KMS-11 (cell line): ENCODE measurements at regions not wholly inside any gene's neighbourhood (a gene's known extent, or its start where the extent isn't known, plus 50 kb on each side); places are given as distances from the start of the nearest gene placed in this dataset.

Source experiments
- H2AFZ ChIP-seq: fragments of 200-600 bp; sonication (generic); 2 replicates; pipeline ENCODE4 v1.6.1; 2016; ENCODE audit warnings: antibody characterized with exemption, mixed run types, low read depth
- H3K27ac ChIP-seq: fragments of 200-600 bp; sonication (generic); 2 replicates; pipeline ENCODE4 v1.6.1; 2016; ENCODE audit warnings: mild to moderate bottlenecking, mixed run types
- H3K27me3 ChIP-seq: fragments of 200-600 bp; sonication (generic); 2 replicates; pipeline ENCODE4 v1.6.1; 2017; ENCODE audit warnings: mild to moderate bottlenecking, low read depth, mixed run types, moderate library complexity; ENCODE audit not compliant: insufficient read depth
- H3K36me3 ChIP-seq: fragments of 200-600 bp; sonication (generic); 2 replicates; pipeline ENCODE4 v1.6.1; 2017; ENCODE audit warnings: mild to moderate bottlenecking, mixed run types; ENCODE audit not compliant: insufficient read depth
- H3K4me1 ChIP-seq: fragments of 200-600 bp; sonication (generic); 2 replicates; pipeline ENCODE4 v1.6.1; 2016; ENCODE audit warnings: mild to moderate bottlenecking, low read depth, mixed run types; ENCODE audit not compliant: poor library complexity, severe bottlenecking
- H3K4me2 ChIP-seq: fragments of 200-600 bp; sonication (generic); 2 replicates; pipeline ENCODE4 v1.7.0; 2016; ENCODE audit warnings: mild to moderate bottlenecking, mixed run types
- H3K4me3 ChIP-seq: fragments of 200-600 bp; sonication (generic); IDR thresholded peaks from 2 replicates; pipeline ENCODE4 v1.6.1; 2017; ENCODE audit warnings: low read depth, low read length, mixed read lengths; ENCODE audit not compliant: insufficient read depth
- H3K79me2 ChIP-seq: fragments of 200-600 bp; sonication (generic); 2 replicates; pipeline ENCODE4 v1.6.1; 2016; ENCODE audit warnings: low read depth, mixed run types; ENCODE audit not compliant: insufficient read depth
- H3K9ac ChIP-seq: fragments of 200-600 bp; sonication (generic); 2 replicates; pipeline ENCODE4 v1.6.1; 2016; ENCODE audit warnings: mild to moderate bottlenecking, mixed run types
- H4K20me1 ChIP-seq: fragments of 200-600 bp; sonication (generic); 2 replicates; pipeline ENCODE4 v1.6.1; 2016; ENCODE audit warnings: mild to moderate bottlenecking, mixed run types; ENCODE audit not compliant: insufficient read depth
- CTCF ChIP-seq: fragments of 200-600 bp; sonication (generic); conservative IDR thresholded peaks from 2 replicates; pipeline ENCODE4 v1.6.1; 2017; ENCODE audit warnings: low read depth, mild to moderate bottlenecking, antibody characterized with exemption, low read length, moderate library complexity, mixed read lengths

GRCh38 chr6:101016163-101016562 is 135.0 kb upstream of the ASCC3 start:
- Histone ChIP-seq H3K4me1 (peaks cover 9% of the 10 kb centered on the region), H3K4me2 (no peak overlapping the region), H3K36me3 (no peaks in the 10 kb centered on the region), H3K9ac (no peak overlapping the region), H3K27ac (no peak overlapping the region), H4K20me1 (no peaks in the 10 kb centered on the region), H2AFZ (no peak overlapping the region), H3K4me3 (no peak overlapping the region), H3K79me2 (no peaks in the 10 kb centered on the region), H3K27me3 (no peaks in the 10 kb centered on the region)
- TF ChIP-seq CTCF = no peak

- Histone ChIP-seq H3K4me1 (no peaks in the 10 kb centered on the region), H3K9ac (no peak overlapping the region), H3K36me3 (no peaks in the 10 kb centered on the region), H3K27ac (no peak overlapping the region), H3K4me2 (no peak overlapping the region), H3K27me3 (no peaks in the 10 kb centered on the region), H4K20me1 (no peaks in the 10 kb centered on the region), H3K79me2 (no peaks in the 10 kb centered on the region), H3K4me3 (no peak overlapping the region), H2AFZ (no peak overlapping the region)
- no peak for TF ChIP-seq CTCF
Measured at GRCh38 chr6:101018157-101018556, 137.0 kb upstream of the ASCC3 start.

- H3K4me1 ChIP-seq = no peaks in the 10 kb centered on the region
- no peaks in the 10 kb centered on the region for H3K27me3 ChIP-seq
- no peak overlapping the region for H3K4me2 ChIP-seq
- no peak overlapping the region for H2AFZ ChIP-seq
- no peaks in the 10 kb centered on the region for H3K36me3 ChIP-seq
- no peak for TF ChIP-seq CTCF
- H4K20me1 ChIP-seq = no peaks in the 10 kb centered on the region
- no peak overlapping the region for H3K4me3 ChIP-seq
- H3K79me2 ChIP-seq = no peaks in the 10 kb centered on the region
- no peak overlapping the region for H3K9ac ChIP-seq
- H3K27ac ChIP-seq = no peak overlapping the region
Measured at GRCh38 chr6:101021504-101021903, 140.4 kb upstream of the ASCC3 start.

- H4K20me1 ChIP-seq = no peaks in the 10 kb centered on the region
- no peaks in the 10 kb centered on the region for H3K27me3 ChIP-seq
- no peak overlapping the region for H3K4me2 ChIP-seq
- no peak overlapping the region for H3K4me3 ChIP-seq
- H3K27ac ChIP-seq = no peak overlapping the region
- H2AFZ ChIP-seq = no peak overlapping the region
- H3K79me2 ChIP-seq = no peaks in the 10 kb centered on the region
- no peak for TF ChIP-seq CTCF
- H3K36me3 ChIP-seq = no peaks in the 10 kb centered on the region
- H3K4me1 ChIP-seq = no peaks in the 10 kb centered on the region
- no peak overlapping the region for H3K9ac ChIP-seq
Measured at GRCh38 chr6:101042966-101043365, 161.8 kb upstream of the ASCC3 start.

GRCh38 chr6:101058296-101058695 is 177.2 kb upstream of the ASCC3 start:
- Histone ChIP-seq H3K27ac (no peak overlapping the region), H2AFZ (no peak overlapping the region), H3K9ac (no peak overlapping the region), H3K36me3 (no peaks in the 10 kb centered on the region), H3K4me1 (no peaks in the 10 kb centered on the region), H3K27me3 (no peaks in the 10 kb centered on the region), H4K20me1 (no peaks in the 10 kb centered on the region), H3K79me2 (no peaks in the 10 kb centered on the region), H3K4me3 (no peak overlapping the region), H3K4me2 (no peak overlapping the region)
- TF ChIP-seq CTCF = no peak
